ENCODE measurements at regions not wholly inside any gene's neighbourhood (a gene's known extent, or its start where the extent isn't known, plus 50 kb on each side); places are given as distances from the start of the nearest gene placed in this dataset.

GRCh38 chr10:10765017-10765416 lies 252.7 kb upstream of the CELF2 start:
- Histone ChIP-seq H3K9me3 (ENCODE audit: control insufficient read depth, insufficient read depth, low read length) (no peaks in the 10 kb centered on the region), H3K4me3 (ENCODE audit: low read length) (no peak overlapping the region), H3K4me1 (ENCODE audit: control insufficient read depth, insufficient read depth, low read length) (no peaks in the 10 kb centered on the region), H3K27me3 (ENCODE audit: control insufficient read depth, insufficient read depth, low read length) (no peaks in the 10 kb centered on the region), H3K27ac (ENCODE audit: low read length) (no peak overlapping the region), H3K36me3 (ENCODE audit: control insufficient read depth, insufficient read depth, low read length) (no peaks in the 10 kb centered on the region)
- ATAC-seq (no peak), DNase-seq (no peak)
- no peak for TF ChIP-seq CTCF (IDR thresholded peaks at IDR 0.05)
- no peaks in the 10 kb centered on the region for H3K4me1 Mint-ChIP-seq
- 92% methylated on average over 7 of the region's 7 CpGs for WGBS (ENCODE audit: insufficient coverage)
- no peak overlapping the region for H3K4me3 Mint-ChIP-seq
- intact Hi-C loops (cut with micrococcal nuclease), result no loop called here
- no peak overlapping the region for H3K27ac Mint-ChIP-seq
- no peaks in the 10 kb centered on the region for H3K36me3 Mint-ChIP-seq
- no peaks in the 10 kb centered on the region for H3K9me3 Mint-ChIP-seq
- peaks cover 0 to 8% of the 10 kb centered on the region in 2 donors for H3K27me3 Mint-ChIP-seq (ENCODE audit: low read depth in 2 of 2)

- intact Hi-C loops (cut with micrococcal nuclease), result no loop called here
- H3K27ac ChIP-seq (ENCODE audit: low read length), result no peak overlapping the region
- no peak for ATAC-seq
Measured at GRCh38 chr10:10772411-10772810, 245.3 kb upstream of the CELF2 start.

GRCh38 chr10:10772874-10773508 lies 244.7 kb upstream of the CELF2 start:
- Mint-ChIP-seq H3K9me3 (no peaks in the 10 kb centered on the region), H3K27me3 (ENCODE audit: low read depth in 2 of 2) (peaks cover 8 to 13% of the 10 kb centered on the region in 2 donors), H3K36me3 (no peaks in the 10 kb centered on the region), H3K4me3 (no peak overlapping the region), H3K27ac (no peak overlapping the region), H3K4me1 (no peaks in the 10 kb centered on the region)
- H3K27me3 ChIP-seq (ENCODE audit: control insufficient read depth, insufficient read depth, low read length), result no peaks in the 10 kb centered on the region
- H3K36me3 ChIP-seq (ENCODE audit: control insufficient read depth, insufficient read depth, low read length), result no peaks in the 10 kb centered on the region
- ATAC-seq (no peak), DNase-seq (no peak)
- no peaks in the 10 kb centered on the region for H3K4me1 ChIP-seq (ENCODE audit: control insufficient read depth, insufficient read depth, low read length)
- no peak overlapping the region for H3K4me3 ChIP-seq (ENCODE audit: low read length)
- no peak for TF ChIP-seq CTCF (IDR thresholded peaks at IDR 0.05)
- intact Hi-C loops (cut with micrococcal nuclease), result no loop called here
- no peaks in the 10 kb centered on the region for H3K9me3 ChIP-seq (ENCODE audit: control insufficient read depth, insufficient read depth, low read length)
- WGBS (ENCODE audit: insufficient coverage), result 96% methylated on average over 4 of the region's 6 CpGs
- no peak overlapping the region for H3K27ac ChIP-seq (ENCODE audit: low read length)

More at GRCh38 chr10:10772411-10772810, 245.3 kb upstream of the CELF2 start:
- Mint-ChIP-seq H3K9me3 (no peaks in the 10 kb centered on the region), H3K4me3 (no peak overlapping the region), H3K36me3 (no peaks in the 10 kb centered on the region), H3K27ac (no peak overlapping the region), H3K4me1 (no peaks in the 10 kb centered on the region), H3K27me3 (ENCODE audit: low read depth in 2 of 2) (peaks cover 4 to 7% of the 10 kb centered on the region in 2 donors)
- Histone ChIP-seq H3K4me1 (ENCODE audit: control insufficient read depth, insufficient read depth, low read length) (no peaks in the 10 kb centered on the region), H3K4me3 (ENCODE audit: low read length) (no peak overlapping the region), H3K27me3 (ENCODE audit: control insufficient read depth, insufficient read depth, low read length) (no peaks in the 10 kb centered on the region), H3K9me3 (ENCODE audit: control insufficient read depth, insufficient read depth, low read length) (no peaks in the 10 kb centered on the region), H3K36me3 (ENCODE audit: control insufficient read depth, insufficient read depth, low read length) (no peaks in the 10 kb centered on the region)
- DNase-seq, result no peak
- 82% methylated on average over 3 of the region's 3 CpGs for WGBS (ENCODE audit: insufficient coverage)
- no peak for TF ChIP-seq CTCF (IDR thresholded peaks at IDR 0.05)

- Histone ChIP-seq H3K4me3 (ENCODE audit: low read length) (no peak overlapping the region), H3K27ac (ENCODE audit: low read length) (no peak overlapping the region), H3K27me3 (ENCODE audit: control insufficient read depth, insufficient read depth, low read length) (no peaks in the 10 kb centered on the region), H3K4me1 (ENCODE audit: control insufficient read depth, insufficient read depth, low read length) (no peaks in the 10 kb centered on the region), H3K9me3 (ENCODE audit: control insufficient read depth, insufficient read depth, low read length) (no peaks in the 10 kb centered on the region), H3K36me3 (ENCODE audit: control insufficient read depth, insufficient read depth, low read length) (no peaks in the 10 kb centered on the region)
- H3K9me3 Mint-ChIP-seq, result no peaks in the 10 kb centered on the region
- H3K4me1 Mint-ChIP-seq, result no peaks in the 10 kb centered on the region
- TF ChIP-seq CTCF (IDR thresholded peaks at IDR 0.05), result no peak
- intact Hi-C loops (cut with micrococcal nuclease), result no loop called here
- H3K27ac Mint-ChIP-seq, result no peak overlapping the region
- 93% methylated on average over 9 of the region's 9 CpGs for WGBS (ENCODE audit: insufficient coverage)
- no peak for ATAC-seq
- DNase-seq, result no peak
- H3K27me3 Mint-ChIP-seq (ENCODE audit: low read depth in 2 of 2), result peaks cover 9 to 13% of the 10 kb centered on the region in 2 donors
- no peak overlapping the region for H3K4me3 Mint-ChIP-seq
- no peaks in the 10 kb centered on the region for H3K36me3 Mint-ChIP-seq
Measured at GRCh38 chr10:10774416-10774815, 243.3 kb upstream of the CELF2 start.
